Nephron progenitor cell (in vitro differentiated cells): ENCODE measurements at regions not wholly inside any gene's neighbourhood (a gene's known extent, or its start where the extent isn't known, plus 50 kb on each side); places are given as distances from the start of the nearest gene placed in this dataset.

Source experiments
- DNase-seq: peaks from one replicate; pipeline ENCODE4 v3.0.0; 2021
- H3K27ac Mint-ChIP-seq: 2 replicates; pipeline ENCODE4 v1.8.0; 2021; ENCODE audit warnings: mild to moderate bottlenecking, moderate library complexity, mixed read lengths
- H3K27me3 Mint-ChIP-seq: 2 replicates; pipeline ENCODE4 v1.8.0; 2021; ENCODE audit warnings: mild to moderate bottlenecking, low read depth, mixed read lengths; ENCODE audit not compliant: poor library complexity
- H3K36me3 Mint-ChIP-seq: 2 replicates; pipeline ENCODE4 v1.8.0; 2021; ENCODE audit warnings: low read depth, mixed read lengths
- H3K4me1 Mint-ChIP-seq: 2 replicates; pipeline ENCODE4 v1.8.0; 2021; ENCODE audit warnings: mixed read lengths
- H3K4me3 Mint-ChIP-seq: 2 replicates; pipeline ENCODE4 v1.8.0; 2021; ENCODE audit warnings: mild to moderate bottlenecking, moderate library complexity, mixed read lengths
- H3K9me3 Mint-ChIP-seq: 2 replicates; pipeline ENCODE4 v1.8.0; 2021; ENCODE audit warnings: mild to moderate bottlenecking, moderate library complexity, mixed read lengths
- TF ChIP-seq, protein P1 (sequence below): fragments of 200-600 bp; sonication (generic); IDR thresholded peaks from 2 replicates; pipeline ENCODE4 v1.5.0; 2021; ENCODE audit warnings: antibody characterized with exemption

- H3K4me3 Mint-ChIP-seq = no peak overlapping the region
- TF ChIP-seq, protein P1, sequence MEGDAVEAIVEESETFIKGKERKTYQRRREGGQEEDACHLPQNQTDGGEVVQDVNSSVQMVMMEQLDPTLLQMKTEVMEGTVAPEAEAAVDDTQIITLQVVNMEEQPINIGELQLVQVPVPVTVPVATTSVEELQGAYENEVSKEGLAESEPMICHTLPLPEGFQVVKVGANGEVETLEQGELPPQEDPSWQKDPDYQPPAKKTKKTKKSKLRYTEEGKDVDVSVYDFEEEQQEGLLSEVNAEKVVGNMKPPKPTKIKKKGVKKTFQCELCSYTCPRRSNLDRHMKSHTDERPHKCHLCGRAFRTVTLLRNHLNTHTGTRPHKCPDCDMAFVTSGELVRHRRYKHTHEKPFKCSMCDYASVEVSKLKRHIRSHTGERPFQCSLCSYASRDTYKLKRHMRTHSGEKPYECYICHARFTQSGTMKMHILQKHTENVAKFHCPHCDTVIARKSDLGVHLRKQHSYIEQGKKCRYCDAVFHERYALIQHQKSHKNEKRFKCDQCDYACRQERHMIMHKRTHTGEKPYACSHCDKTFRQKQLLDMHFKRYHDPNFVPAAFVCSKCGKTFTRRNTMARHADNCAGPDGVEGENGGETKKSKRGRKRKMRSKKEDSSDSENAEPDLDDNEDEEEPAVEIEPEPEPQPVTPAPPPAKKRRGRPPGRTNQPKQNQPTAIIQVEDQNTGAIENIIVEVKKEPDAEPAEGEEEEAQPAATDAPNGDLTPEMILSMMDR = no peak
- no peaks in the 10 kb centered on the region for H3K36me3 Mint-ChIP-seq
- H3K4me1 Mint-ChIP-seq = no peaks in the 10 kb centered on the region
- no peaks in the 10 kb centered on the region for H3K9me3 Mint-ChIP-seq
- no peak for DNase-seq
- no peak overlapping the region for H3K27ac Mint-ChIP-seq
- no peaks in the 10 kb centered on the region for H3K27me3 Mint-ChIP-seq
These were observed 600.2 kb downstream of the NYAP2 start for GRCh38 chr2:225999692-226000091.

GRCh38 chr2:225998653-225999052 lies 599.1 kb downstream of the NYAP2 start:
- no peaks in the 10 kb centered on the region for H3K36me3 Mint-ChIP-seq
- H3K9me3 Mint-ChIP-seq = no peaks in the 10 kb centered on the region
- TF ChIP-seq, protein P1 = no peak
- H3K4me1 Mint-ChIP-seq = no peaks in the 10 kb centered on the region
- H3K27me3 Mint-ChIP-seq = no peaks in the 10 kb centered on the region
- H3K27ac Mint-ChIP-seq = no peak overlapping the region
- no peak for DNase-seq
- no peak overlapping the region for H3K4me3 Mint-ChIP-seq

DNA sequence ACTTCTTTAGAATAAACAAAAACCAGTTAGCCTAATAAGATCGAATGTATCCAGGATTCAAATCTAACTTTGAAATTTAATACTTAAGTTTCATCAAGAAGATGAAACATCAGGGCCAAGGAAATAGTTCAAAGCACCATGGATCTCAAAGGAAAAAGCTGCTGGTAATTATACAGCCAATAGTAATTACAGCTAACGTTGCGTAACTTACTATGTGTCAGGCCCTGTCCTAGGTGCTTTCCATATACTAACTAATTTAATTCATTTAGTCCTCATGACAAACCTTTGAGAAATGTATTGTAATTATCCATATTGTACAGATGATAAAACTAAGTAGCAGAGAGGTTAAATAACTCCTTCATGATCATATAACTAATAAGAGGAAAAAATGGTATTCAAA lies 598.6 kb downstream of the NYAP2 start:
- Mint-ChIP-seq H3K4me1 (no peaks in the 10 kb centered on the region), H3K27ac (no peak overlapping the region), H3K9me3 (no peaks in the 10 kb centered on the region), H3K27me3 (no peaks in the 10 kb centered on the region), H3K36me3 (no peaks in the 10 kb centered on the region), H3K4me3 (no peak overlapping the region)
- TF ChIP-seq, protein P1 = no peak
- DNase-seq = no peak

- no peak overlapping the region for H3K4me3 Mint-ChIP-seq
- TF ChIP-seq, protein P1 = no peak
- H3K27ac Mint-ChIP-seq = no peak overlapping the region
- no peaks in the 10 kb centered on the region for H3K36me3 Mint-ChIP-seq
- H3K27me3 Mint-ChIP-seq = no peaks in the 10 kb centered on the region
- no peaks in the 10 kb centered on the region for H3K9me3 Mint-ChIP-seq
- H3K4me1 Mint-ChIP-seq = no peaks in the 10 kb centered on the region
- no peak for DNase-seq
These were observed 596.9 kb downstream of the NYAP2 start for GRCh38 chr2:225996462-225996828.

DNA sequence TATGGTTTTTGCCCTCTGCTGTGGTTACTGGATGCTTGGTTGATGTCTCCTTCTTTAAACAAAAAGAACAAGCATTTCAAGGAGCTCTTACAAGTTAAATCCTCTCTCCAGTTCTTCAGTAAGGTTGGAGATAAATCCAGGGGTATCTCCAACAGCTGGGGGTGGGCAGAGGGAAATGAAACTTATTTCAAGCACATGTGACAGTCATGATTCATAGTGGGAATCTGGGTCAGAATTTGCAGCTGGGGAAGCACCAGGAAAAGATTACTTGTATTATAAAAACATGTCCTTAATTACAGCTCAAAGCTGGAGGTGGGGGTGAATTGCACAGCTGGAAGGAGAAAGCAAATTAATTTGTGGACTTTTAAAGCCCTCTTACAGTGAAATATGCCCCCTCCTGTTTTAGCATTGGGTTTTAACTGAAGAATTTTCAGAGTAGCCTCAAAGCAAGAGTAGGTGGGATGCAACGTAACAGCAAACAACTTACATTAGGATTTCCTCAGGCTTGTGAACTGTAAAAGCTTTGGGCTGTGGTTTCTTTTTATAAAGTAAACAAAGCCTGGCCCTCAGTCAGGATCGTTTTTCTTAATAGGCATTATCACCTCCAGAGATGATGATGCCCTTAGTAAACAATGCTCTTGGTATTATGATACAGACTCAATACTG lies 596.4 kb downstream of the NYAP2 start:
- TF ChIP-seq, protein P1 = no peak
- Mint-ChIP-seq H3K4me1 (no peaks in the 10 kb centered on the region), H3K27me3 (no peaks in the 10 kb centered on the region), H3K9me3 (no peaks in the 10 kb centered on the region), H3K27ac (no peak overlapping the region), H3K36me3 (no peaks in the 10 kb centered on the region), H3K4me3 (no peak overlapping the region)
- DNase-seq = no peak

DNA sequence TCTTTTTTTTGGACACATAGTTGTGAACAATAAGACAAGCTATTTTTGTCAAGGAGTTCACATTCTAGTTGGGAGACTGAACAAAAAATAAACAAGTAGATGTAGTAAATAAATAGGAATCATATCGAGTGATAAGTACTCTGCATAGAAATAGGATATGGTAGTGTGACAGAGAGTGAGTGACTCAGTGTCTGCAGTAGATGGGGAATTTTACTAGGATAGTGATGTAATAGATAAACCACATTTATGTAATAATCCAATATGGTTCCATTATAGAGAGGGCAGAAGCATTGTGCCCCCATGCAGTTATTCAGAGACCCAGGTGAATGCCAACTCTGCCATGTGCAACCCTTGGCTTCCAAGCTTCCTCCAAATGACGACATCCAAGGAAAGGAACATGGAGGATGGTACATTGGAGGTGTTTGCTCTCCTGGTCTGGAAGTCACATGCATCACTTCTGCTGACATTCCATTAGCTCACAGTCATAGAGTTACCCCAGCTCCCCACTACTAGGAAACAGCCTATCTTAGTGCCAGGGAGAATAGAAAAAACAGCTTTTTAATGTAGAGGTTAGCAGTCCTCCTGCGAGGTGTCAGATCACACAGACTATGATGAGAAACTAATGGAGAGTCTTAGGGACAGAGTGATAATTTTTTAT lies 595.4 kb downstream of the NYAP2 start:
- H3K4me3 Mint-ChIP-seq = no peak overlapping the region
- no peaks in the 10 kb centered on the region for H3K9me3 Mint-ChIP-seq
- no peaks in the 10 kb centered on the region for H3K36me3 Mint-ChIP-seq
- no peak for DNase-seq
- TF ChIP-seq, protein P1 = no peak
- H3K27me3 Mint-ChIP-seq = no peaks in the 10 kb centered on the region
- H3K27ac Mint-ChIP-seq = no peak overlapping the region
- no peaks in the 10 kb centered on the region for H3K4me1 Mint-ChIP-seq
